ENCODE measurements at regions not wholly inside any gene's neighbourhood (a gene's known extent, or its start where the extent isn't known, plus 50 kb on each side); places are given as distances from the start of the nearest gene placed in this dataset.
"Not testable (repeated sequence)": the region's sequence is repeated elsewhere in the genome, so short reads cannot be mapped to it uniquely, and the experiment has no call there.

DNA sequence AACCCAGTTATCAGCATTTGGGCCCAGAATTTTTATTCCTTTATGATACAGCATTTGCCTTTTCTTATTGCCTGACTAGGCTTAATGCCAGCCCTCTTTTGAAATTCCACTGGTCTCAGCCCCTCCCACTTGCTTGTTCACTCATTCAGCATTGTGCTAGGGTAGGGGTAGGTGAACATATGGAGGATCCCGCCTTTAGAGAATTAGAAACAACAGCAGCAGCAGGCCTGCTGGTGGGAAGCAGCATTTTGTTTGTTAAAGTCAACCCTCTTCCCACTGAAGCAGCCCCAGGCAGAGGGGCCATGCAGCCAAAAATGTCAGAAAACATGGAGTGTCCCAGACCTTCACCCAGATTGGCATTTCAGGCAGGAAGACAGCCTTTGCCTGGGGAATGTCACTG, 1355.2 kb downstream of the CDH8 start:
- DNase-seq (ENCODE audit: low read depth) = no peak

DNA sequence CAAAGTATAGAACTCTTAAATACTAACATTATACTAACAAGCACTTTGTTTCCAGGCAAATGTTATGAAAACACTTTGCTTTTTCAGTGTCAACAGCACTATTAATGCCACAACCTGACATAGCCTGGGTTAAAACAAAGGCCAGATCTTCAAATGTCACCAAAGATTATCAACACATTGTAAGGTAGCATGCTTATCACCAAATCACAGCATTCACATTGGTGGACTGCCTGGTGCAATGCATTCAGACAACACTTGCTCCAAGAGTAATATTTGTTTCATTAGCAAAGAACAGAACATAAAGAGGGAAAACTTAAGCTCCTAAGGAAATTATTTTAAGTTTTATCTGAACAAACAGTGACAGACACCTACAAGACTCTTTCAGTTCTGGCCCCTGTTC, 1361.2 kb downstream of the CDH8 start:
- no peak for DNase-seq (ENCODE audit: low read depth)

DNA sequence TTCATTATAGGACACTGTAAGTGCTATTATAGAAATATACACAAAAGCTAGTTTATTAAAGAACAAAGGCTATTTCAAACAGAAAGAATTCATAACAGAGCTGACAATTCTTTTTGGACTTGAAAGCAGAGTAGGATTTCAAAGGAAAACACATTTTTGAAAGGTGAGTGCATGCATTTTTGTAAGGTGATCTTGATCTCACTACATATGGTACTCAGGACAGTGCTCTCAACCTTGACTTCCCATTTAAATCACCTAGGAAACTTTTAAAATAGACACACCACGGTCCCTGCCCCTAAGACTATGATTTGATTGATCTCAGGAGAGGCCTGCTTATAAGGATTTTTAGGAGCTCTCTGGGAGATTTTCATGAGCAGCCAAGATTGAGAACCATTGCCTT, 1362.0 kb downstream of the CDH8 start:
- DNase-seq (ENCODE audit: low read depth) = peak; percentile 9

DNA sequence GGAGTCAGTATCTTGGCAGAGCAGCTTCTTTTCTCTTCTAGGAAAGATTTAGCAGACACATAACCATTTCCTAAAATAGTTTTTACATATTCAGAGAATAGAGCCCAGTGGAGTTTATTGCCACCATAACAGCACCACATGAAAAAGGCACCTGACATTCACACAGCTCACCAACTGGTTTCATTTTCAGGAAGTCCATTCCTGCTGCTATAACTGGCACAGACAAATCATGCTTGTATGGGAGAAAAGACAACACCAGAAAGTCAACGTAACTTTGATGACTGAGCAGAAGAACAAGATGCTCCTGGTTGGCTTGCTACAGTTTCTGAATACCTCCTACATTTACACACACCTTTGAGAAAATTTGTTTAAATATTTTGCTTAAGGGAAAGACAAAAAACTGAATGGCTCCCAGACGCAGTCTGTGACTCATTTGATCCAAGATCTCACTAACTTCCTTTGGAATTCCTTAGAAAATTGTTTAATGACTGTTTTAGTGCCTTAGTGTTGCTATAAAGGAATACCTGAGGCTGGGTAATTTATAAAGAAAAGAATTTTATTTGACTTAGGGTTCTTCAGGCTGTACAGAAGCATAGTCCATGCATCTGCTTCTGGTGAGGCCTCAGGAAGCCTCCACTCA, 1380.6 kb downstream of the CDH8 start:
- peak; percentile 10 for DNase-seq (ENCODE audit: low read depth)

DNA sequence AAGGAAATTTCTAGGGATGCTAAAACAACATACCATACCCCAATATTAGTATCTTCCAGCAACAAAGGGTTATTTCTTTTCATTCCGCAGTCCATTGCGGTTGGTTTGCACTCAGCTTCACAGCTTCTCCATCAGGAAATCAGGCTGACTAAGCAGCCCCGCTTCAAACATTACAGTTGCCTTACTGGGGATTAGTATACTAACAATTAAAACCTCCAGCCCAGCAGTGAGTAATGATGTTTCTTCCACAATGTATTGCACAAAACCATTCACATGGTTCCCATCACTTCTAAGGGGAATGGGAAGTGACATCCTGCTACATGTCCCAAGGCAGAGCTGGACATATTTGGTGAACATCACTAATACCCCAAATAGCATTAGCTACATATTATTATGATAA, 1384.9 kb downstream of the CDH8 start:
- peak; percentile 20 for DNase-seq (ENCODE audit: low read depth)

DNA sequence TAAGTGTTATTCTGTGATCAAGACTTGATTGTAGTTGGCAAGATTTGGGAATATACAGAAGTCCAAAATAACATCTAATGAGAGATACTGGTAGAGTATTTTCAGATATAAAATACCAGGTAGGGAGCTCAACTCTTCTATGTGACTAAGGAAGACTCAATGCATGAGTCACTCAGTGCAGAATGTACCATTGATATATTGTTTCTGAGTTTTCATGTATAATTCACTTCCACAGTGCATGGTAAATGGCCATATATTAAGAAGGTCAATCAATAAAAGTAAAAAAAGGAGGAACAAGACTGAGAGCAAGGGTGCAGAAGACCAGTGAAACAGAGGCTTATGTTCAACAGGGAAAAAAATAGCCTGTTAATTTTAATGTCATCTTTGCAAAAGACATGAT, 1387.9 kb downstream of the CDH8 start:
- peak; percentile 15 for DNase-seq (ENCODE audit: low read depth)

DNA sequence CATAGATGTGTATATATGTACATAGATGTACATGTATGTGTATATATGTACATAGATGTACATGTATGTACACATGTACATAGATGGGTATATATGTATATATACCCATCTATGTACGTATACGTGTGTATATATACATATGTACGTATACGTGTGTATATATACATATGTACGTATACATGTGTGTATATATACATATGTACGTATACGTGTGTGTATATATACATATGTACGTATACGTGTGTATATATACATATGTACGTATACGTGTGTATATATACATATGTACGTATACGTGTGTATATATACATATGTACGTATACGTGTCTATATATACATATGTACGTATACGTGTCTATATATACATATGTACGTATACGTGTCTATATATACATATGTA, 1388.8 kb downstream of the CDH8 start:
- DNase-seq (ENCODE audit: low read depth) = not testable (repeated sequence)

DNA sequence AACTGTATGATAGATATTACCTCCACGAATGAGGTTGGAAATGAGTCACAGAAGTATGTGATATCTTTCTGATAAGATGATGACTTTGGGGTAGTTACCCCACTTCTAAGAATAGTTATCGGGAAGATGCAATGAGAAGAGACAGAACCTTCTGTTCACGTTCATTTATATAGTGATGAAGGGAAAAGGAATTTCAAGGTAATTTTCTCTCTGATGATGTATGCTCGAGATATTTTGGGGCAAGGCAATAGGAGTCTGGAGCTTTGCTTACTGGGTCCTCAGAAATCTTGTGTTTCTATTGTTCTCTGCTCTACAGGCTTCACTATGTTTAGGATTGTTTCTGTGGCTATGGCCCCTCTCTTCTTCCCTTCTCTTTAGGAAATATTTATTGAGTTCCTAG, 1389.6 kb downstream of the CDH8 start:
- DNase-seq (ENCODE audit: low read depth) = no peak

DNA sequence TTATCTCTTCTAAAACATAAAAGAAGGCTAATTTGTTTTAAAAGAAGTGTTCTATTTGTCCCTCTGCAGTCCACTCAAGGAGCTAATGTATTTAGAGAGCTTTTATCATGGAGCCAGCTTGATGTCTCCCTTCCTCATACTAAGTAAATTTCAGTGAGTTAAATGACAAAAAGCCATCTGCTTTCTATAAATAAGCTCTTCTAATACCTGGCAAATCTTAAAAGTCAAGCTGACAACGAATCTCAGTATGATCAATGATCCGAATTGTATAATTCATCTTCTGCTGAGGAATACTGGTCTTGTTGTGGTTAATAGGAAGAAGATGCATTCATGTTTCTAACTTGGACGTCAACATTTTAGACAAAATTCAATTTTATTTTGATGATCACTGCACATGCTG, 1390.7 kb downstream of the CDH8 start:
- no peak for DNase-seq (ENCODE audit: low read depth)

DNA sequence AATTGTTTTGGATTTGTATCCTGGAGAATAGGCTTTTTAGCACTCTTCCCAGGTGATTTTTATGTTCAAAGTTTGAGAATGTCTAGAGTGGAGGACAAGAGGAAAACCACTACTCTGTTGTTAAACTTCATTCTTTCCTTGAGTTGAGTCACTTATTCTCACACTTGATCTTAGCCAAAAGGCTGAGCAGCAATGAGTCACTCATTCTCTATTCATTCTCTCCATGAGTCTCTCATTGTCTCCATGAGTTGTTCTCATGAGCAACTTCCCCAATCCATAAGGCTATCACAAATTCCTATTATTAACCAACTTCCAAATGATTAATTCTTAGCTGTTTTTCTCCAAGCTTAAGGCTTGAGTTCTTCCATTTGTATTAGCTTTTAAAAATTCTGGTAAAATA, 1393.3 kb downstream of the CDH8 start:
- peak; percentile 58 for DNase-seq (ENCODE audit: low read depth)

DNA sequence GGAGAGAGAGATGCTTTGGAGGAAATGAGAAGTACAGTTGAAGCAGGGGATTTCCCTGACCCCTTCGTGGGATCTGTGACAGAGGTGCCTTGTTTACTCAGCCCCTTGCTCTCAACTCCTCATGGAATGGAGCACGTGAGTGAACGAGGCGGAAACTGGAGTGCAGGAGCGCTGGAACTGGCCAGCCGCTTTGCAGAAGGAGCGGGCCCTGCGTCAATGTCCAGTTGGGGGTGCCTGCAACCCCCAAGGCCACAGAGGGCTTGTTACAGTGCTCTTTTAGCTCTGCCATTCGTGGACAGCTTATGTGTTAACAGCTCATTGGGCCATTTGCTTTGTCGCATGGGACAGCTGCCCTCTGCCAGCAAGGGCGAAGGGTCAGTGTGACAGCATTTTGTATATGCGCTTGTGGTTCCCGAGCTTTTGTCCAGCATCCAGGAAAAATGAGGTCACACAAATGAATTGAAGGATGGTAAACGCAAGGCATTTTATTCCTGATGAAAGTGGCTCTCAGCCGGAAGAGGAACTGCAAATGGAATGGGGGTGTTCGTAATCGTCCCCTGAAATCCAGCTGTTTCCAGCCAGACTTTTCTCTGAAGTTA, 1395.1 kb downstream of the CDH8 start:
- DNase-seq (ENCODE audit: low read depth) = no peak

DNA sequence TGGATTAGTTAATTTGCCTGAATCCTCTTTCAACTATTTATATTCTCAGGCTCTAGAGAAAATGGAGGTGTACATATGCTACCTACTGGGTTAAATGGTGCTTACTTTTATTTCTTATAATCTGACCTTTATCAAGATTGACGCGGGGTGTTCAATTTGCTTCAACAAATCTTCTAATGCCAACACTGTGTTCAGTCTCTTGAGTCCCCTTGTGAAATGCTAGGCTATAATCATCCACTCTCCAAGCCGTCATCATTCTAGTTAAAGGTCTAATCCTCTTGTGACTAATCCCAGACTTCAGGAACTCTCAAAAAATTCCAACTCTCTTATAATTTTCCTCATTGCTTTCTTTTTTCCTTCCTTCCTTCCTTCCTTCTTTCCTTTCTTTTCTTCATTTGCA, 1396.2 kb downstream of the CDH8 start:
- DNase-seq (ENCODE audit: low read depth) = no peak

DNA sequence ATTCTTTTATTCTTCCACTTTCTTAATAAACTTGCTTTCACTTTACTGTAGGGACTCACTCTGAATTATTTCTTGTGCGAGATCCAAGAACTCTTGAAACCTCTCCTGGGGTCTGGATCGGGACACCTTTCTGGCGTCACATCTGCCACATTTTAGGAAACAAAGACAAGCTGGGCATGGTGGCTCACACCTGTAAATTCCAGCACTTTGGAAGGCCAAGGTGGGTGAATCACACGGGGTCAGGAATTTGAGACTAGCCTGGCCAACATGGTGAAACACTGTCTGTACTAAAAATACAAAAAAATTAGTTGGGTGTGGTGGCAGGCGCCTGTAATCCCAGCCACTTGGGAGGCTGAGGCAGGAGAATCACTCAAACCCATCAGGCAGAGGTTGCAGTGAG, 1399.6 kb downstream of the CDH8 start:
- DNase-seq (ENCODE audit: low read depth) = peak; percentile 15

DNA sequence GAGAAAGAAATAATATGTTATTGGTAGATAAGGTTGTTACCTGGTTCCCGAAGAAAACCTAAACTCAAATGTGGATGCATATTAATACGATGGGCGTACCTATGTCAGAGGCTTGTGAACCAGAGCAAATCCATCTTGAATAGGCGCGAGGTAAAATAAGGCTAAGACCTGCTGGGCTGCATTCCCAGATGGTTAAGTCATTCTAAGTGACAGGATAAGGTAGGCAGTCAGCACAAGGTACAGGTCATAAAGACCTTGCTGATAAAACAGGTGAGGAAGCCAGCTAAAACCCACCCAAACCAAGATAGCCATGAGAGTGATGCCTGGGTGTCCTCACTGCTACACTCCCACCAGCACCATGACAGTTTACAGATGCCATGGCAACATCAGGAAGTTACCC, 1400.1 kb downstream of the CDH8 start:
- DNase-seq (ENCODE audit: low read depth) = no peak

DNA sequence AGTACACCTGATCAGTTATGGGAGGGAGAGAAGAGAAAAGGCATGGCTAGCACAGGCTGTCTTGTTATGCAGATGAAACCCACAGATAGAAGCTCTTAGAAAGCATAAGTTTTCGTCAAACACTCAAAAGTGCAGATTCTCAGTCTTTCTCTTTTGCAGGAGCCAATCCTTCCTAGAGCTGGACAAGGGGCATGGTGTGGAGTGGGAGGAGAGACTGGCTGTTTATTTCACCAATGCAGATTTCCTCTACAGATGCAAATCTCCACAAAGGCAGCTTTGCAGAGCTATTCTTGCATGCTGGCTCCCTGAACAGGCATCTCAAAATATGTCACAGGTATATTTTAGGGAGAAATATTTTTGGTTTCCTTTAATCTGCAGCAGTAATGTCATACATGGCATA, 1400.7 kb downstream of the CDH8 start:
- no peak for DNase-seq (ENCODE audit: low read depth)

DNA sequence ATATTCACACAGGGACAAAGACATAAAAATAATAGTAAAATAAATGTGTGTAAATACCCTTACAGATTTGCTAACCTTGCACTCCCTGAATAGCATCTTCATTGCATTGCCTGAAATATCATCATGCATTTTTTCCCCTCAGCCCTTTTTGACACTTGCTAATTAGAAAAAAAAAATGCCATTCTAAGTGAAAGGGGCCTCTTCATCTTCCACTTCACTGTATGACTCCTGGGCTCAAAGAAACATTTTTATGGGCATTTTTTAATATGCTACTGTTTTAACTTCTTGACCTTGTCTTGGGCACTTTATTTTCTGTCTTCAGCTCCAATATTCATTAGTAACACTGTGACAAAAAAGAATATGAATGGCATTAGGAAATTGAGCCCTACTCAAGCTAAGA, 1424.4 kb downstream of the CDH8 start:
- no peak for DNase-seq (ENCODE audit: low read depth)

DNA sequence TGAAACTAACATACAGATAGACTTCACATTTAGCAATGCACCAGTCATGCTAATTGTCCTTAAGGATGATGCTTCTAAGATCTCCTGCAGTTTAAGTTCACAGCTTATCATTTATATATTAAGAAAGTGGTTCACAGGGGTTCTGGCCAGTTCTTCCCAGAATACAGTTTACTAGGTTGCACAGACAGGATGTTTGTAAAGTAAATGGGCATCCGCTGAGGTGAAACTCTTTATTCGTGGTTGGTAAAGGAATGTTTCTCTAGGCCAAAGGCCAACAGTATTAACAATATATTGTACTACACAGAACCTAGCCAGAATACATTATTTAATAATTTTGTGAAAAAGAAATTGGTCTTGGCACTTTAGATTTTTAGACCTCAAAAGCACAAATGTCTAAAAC, 1427.3 kb downstream of the CDH8 start:
- peak; percentile 23 for DNase-seq (ENCODE audit: low read depth)

DNA sequence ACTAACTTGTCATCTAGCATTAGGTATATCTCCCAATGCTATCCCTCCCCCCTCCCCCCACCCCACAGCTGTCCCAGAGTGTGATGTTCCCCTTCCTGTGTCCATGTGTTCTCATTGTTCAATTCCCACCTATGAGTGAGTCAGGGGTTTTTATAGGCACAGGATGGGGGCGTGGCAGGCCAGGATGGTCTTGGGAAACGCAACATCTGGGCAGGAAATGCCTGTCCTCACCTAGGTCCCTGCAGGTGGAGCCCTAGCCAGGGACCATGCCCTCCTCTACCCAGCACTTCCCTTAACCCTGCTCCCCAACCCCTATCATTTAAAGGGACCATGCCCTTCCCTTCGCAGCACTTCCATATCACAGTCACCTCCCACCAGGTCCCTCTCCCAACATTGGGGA, 1430.6 kb downstream of the CDH8 start:
- DNase-seq (ENCODE audit: low read depth) = not testable (repeated sequence)

DNA sequence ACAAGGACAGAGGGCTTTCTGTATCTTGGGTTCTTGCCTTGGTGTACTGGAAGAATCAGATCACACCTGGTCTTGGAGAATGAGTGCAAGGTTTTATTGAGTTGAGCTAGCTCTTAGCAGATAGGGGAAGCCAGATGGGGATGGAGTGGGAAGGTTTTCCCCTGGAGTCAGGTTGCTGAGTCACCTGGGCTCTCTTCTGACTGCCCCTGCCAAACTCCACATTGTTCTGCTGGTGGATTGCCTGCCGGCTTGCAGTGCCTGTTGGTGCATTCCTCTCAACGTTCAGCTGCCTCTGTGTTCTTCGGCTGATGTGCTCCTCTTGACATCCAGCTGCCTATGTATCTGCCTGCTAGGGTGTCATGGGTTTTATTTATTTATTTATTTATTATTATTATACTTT, 1431.1 kb downstream of the CDH8 start:
- DNase-seq (ENCODE audit: low read depth) = peak; percentile 4

DNA sequence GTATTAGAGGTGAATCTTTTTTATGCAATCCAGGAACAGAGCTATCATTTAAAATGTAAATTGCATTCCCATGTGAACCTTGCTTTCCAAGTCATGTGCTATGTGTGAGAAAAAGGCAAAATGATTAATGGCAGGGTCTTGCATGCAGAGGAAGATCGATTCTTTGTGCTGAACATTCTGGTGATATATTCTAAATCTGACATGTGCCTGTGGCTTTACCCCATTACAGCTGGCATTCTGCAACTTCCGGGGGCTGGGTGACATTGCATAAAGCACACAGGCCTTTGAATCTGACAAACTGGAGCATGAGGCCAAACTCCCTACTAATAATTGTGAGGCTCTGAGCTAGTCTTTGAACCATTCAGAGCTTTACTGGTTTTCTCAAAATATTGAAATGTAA, 1449.7 kb downstream of the CDH8 start:
- DNase-seq (ENCODE audit: low read depth) = no peak

DNA sequence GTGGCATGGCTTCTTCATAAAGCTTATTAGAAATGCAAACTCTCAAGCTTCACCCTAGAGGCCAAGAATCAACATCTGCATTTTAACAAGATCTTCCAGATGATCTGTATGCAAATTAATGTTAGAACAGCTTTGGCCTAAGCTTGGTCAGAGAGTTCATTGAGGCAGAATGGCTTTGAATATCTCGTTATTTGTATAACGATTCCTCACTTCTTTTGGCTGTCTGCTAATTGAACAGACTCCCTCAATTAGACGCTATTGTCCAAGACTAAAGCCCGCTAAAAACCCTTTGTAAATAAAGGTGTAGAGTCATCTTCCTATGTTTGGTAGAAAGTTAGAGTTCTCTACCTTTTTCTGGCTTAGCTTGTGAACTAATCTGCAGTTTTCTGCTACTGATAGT, 1453.7 kb downstream of the CDH8 start:
- no peak for DNase-seq (ENCODE audit: low read depth)

DNA sequence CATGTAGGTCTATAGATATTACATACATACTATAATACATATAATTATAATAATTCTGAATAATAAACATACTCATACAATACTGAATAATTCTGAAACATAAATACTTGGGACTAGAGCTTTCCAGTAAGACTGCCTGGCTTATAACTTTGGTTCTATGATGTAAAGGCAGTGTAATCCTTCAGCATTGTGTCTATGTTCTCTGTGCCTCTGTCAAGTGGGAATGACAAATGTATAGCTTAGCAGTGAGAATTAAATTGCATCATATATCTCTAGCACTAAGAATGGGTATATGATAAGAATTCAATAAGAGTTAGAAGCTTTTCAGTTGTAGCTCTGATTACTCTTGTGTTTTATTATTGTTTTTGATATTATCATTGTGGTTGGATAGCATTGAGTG, 1469.3 kb downstream of the CDH8 start:
- no peak for DNase-seq (ENCODE audit: low read depth)

DNA sequence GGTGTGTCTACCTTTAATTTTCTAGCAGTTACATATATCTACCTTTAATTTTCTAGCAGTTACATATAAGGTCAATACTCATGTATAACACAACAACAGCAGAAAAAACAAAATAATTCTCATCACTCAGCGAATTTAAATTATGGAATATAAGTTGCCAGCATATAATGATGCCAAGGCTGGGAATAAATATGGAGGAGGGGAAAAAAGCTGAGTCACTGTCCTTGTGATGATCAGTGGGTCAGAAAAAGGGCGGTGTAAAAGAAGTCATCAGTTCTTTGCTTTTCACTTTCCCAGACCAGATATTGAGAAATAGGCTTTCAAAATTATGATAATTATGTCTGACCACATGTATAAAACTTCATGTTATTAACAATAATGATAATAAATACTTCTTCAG, 1471.7 kb downstream of the CDH8 start:
- no peak for DNase-seq (ENCODE audit: low read depth)

DNA sequence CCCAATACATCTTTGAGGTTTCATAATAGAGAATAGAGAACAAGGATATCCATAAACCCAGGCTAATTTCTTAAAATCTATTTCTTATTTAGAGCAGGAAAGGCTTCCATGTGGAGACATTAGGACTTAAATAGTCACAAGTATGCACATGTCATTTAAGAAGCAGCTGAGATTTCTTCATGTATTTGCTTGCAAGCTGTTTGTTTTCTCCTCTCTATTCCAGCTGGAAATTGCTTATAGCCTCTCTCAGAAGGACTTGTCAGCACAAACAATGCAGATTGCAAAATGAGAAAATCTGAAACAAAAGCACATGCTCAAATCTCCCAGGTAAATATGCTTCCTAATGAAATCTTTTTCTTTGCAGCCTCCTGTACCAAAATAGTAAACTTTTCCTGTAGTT, 1473.1 kb downstream of the CDH8 start:
- DNase-seq (ENCODE audit: low read depth) = no peak

All from M059J (cell line).